NCI-H1436 treated with DMSO at 0.1 percent for 48 hours (cell line): ENCODE measurements at regions not wholly inside any gene's neighbourhood (a gene's known extent, or its start where the extent isn't known, plus 50 kb on each side); places are given as distances from the start of the nearest gene placed in this dataset.

ENCODE experiments used
- DNase-seq: peaks from one replicate; lab custom pipeline; 2025; lab: John Stamatoyannopoulos, UW

DNA sequence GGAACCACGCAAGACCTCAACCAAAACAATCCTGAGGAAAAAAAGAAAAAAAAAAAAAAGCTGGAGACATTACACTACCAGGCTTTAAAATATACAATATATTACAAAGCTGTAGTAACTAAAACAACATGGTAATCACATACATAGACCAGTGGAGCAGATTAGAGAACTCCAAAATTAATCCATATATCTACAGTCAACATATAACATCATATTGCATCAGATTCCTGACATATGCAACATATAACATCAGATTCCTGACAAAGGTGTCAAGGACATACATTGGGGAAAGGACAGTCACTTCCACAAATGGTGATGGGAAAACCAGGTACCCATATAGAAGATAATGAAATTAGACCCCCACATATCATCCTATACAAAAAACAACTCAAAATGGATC is 145.8 kb downstream of the BTG1 start:
- DNase-seq = no peak

DNA sequence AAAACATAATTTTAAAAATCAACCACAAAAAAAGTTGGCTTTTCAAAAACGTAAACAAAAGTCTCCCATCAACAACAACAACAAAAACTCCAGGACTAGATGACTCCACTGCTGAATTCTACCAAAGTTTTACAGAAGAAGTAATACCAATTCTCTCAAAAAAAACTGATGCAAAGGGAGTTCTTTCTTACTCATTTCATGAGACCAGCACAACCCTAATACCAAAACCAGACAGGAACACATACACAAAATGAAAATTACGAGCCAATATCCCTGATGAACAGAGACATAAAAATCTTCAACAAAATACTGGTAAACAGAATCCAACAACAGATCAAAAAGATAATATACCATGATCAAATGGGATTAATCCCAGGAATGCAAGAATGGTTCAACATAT is 147.3 kb downstream of the BTG1 start:
- DNase-seq = no peak

DNA sequence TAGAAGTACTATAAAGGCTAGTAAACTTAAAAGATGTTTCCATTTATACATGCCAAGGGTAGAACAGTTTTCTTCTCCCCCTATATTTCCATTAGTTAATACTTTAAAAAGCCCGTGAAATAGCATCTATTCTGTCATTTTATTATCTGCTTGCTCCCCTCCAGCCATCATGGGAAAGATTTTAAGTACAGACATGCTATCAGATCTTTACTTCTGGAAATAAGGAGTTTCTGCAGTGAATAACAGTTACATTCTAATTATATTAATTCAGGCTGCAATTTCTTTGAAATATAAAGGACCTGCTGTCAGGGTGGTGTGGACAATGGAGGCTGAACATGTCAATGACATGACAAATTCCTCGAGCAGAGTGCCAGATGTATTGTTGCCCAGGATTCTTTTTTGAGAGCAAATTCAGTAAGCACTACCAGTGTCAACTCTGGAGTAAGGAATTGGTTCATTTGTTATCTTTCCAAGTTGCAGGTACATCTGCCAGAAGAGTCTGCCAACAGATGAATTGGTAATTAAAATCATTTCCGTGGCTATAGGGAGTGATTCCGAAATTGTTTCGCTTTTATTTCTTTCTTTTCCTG is 151.3 kb downstream of the BTG1 start:
- no peak for DNase-seq

DNA sequence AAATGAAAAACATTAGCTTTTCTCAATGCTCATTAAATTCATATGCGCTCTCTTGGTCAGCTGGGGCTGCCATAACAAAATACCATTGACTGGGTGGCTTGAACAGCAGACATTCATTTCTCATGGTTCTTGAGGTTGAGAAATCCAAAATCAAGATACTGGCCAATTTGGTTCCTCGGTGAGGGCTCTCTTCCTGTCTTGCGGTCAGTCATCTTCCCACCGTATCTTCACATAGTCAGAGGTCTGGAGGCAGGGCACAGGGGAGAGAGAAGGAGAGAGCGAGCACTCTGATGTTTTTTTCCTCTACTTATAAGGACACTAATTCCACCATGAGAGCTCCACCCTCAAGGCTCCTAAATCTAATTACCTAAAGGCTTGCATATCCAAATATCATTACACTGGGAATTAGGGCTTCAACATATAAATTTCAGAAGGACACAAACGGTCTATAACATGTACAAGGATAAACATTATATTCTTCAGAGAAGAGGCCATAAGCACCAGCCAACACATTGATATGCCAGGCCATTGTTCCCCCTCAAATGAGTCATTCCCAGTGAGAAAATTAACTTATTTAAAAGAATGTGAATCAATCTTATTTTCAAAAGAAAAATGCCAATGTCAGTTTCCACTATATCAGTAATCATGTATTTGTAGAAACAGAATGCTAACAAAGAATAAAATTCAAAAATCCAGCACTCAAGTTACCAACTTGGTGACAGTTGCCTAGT is 152.2 kb downstream of the BTG1 start:
- DNase-seq = no peak

DNA sequence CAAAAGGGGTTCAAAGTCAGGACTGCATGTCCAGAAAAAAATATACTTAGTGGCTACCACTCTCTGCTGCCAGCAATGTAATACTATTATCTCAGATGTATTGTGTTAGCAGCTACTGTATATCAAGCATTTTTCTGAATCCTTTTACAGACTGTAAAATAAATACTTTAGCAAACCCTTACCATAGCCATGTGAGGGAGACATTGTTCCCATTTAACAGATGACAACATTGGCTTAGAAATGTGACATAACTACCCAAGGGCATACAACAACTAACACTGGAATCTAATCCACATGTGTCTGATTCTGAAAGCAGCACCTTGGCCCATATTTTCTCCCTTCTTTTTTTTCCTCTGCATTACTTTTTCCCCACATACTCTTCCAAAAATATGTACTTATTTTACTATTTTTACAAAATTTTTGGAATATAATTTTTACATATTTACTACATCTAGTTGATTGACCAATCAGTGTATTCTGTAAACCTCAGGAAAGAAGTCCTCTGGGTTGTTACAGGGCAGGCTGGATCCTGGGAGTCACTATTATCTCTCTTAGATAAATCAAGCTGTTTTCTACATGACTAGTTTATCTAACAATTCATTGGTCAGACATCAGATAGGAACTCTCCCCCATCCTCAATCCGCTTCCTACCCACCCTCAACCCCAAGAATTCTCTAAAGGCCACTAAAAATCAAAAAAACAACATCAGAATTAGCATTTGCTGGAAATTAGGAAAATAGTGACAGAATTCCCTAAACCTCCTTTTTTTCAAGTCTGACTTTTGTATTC is 154.1 kb downstream of the BTG1 start:
- DNase-seq = no peak

DNA sequence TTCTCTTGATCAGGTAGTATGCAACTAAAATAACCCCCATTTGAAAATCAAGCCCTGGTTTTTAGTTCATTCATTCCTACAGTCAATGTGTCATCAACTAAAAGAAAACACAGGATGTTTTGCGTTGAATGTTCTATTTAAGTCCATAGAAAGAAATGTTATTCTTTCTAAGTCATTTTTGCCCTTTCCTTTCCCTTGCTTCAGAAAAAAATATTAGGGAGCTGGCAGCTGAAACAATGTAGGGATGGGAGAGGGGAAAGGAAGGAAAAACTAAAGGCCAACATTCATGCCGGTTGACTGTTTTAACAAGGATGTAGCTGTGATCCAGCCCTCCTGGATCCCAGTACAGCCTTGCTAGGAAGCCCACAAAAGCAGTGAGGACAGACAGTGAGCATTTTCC is 155.1 kb downstream of the BTG1 start:
- no peak for DNase-seq

DNA sequence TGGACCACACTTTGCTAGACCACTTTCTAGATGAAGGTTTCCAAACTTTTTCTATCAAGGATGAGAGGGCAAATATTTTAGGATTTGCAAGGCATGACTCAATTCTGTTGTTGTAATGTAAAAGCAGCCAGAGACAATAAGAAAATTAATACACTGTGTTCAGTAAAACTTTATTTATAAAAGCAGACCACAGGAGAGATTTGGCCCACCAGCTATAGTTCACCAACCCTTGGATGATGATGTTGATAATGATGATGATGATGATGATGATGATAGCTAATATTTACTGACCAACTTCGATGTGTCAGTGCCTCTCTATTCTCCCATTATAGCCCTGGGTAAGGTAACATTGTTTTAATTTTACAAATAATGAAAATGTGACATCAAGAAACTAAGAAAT is 156.5 kb downstream of the BTG1 start:
- DNase-seq = no peak

DNA sequence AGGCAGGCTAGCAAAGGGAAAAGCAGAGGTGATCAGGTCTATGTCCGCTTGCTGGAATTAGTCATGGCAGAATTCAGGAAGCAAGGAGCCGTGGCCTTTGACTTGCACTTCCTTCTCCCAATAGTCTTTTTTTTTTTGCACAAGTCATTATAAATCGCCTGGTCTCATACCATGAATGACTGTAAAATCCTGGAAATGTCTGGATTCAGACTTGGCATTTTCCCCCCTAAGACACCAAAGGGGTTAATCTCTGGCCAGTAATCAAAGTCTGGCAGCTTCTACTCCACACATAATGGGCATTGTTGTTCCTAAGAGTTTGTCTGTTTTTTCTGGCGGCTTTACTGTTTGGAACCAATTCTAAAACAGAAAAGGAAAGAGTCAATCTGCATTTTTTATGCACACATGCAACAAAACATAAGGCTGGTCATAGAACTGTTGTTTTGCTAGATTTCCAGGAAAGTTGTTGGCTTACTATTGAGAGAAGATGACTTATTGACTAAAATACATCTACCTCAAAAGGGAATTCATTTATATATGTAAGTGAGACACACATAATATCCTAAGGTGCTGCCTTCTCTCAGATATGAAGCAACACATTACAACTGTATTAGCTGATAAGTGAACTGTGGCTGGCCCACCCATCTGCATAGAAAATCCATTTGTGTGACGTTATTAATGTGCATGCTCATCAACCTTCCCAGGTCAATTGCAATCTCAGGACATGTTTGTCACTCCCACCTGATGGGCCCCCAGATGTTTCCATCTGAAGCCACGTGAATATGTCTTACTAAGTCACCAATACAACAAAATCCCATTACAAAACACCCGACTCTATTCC is 157.3 kb downstream of the BTG1 start:
- no peak for DNase-seq

DNA sequence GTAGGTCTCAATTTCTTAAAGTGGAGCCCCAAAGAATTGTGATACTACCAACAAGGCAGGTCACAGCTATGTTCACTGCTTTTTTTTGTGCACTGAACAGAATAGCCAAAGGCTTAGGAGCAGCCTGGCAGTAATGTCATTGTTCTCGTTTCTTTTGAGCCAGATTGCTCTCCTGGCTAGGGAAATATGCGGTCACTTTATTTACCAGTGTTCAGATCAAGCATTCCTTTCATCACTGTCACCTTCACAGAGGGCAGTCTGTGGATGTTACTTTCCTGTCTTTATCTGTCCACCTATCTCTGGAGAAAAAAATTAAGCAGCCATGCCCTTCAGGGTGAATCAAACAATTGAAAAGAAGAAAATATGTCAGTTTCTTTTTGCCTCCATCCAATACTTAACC is 159.6 kb downstream of the BTG1 start:
- no peak for DNase-seq

DNA sequence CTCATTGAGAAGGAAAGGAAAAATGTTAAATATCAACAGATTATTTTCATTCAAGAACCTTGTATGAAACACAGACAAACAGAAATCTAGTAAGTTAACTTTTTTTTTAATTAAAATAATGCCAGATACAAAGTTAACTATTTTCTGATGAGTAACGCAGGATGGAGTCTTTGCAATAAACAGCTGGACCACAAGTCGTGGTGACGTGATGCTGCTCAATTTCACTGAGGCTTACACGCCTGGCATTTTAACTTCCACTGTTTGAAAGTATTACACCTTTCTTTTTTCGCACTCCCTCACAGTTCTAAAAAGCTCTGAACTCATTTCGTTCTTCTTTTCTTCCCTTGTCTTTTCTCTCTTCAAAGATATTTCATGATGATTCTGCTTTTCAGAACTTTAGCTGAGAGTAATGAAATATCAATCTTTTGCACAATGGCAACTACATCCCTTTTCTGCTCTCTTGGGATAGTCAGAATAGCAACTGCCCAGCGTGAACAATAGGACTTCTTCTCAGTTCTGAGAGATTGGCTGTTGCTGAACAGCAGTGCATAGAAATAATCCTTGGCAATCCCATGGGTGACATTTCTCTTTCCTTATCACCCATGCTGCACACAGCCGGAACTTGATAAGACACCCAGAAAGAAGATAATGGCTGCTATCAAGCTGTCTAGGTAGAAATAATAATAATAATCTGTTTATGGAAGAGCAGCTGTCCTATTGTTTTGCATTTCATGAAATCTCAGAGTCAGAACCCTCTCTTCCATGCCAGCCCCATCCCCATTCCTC is 160.5 kb downstream of the BTG1 start:
- no peak for DNase-seq

DNA sequence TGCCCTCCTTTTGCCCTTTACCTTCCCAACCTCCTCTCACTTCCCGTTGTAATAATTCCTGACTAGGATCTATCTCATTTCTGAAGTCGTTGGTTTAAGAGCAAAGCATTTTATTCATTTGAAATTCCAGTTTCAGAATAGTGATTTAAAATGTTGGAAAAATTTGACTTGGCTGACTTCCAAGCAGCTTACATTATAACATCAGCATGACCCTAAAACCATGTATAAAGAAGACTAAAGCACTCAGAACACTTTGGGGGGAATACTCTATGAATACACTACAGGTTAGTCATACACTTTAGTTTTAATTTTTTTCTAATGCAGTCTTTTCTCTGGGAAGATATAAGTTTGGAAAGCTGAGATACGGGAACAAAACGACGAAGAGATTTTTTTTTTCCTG is 161.1 kb downstream of the BTG1 start:
- DNase-seq = no peak

DNA sequence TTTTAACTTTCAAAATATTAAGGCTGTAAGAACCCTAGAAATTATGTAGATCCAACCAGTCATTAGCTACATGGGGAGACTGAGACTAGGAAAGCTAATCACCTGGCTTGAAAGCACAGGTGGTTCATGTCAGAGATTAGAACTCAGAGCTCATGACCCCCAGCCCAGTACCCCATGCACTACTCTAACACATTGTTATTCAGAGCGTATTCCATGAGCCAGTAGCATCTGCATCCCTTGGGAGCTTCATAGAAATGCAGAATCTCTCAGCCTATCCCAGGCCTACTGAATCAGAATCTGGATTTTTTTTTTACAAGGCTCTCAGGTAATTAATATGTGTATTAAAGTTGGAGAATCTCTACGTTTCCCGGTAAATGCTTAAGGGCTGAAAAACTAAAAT is 161.7 kb downstream of the BTG1 start:
- no peak for DNase-seq

DNA sequence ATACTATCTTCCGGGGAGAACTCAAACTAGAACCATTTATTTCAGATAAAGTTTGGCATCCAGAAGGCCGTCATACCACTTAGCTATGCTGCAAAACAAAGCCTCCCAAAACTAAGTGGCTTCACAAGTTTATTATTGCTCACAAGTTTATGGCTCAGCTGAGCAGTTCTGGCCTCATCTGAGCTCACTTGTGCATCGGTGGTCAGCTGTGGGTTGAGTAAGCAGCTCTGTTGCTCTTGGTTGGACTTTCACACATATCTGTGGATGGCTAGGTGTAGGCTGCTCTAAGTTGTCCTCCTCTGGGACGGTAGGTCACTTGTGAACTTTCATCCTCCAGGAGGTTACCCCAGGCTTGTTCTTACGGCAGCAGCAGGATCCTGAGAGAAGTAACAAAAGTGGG is 162.7 kb downstream of the BTG1 start:
- no peak for DNase-seq

DNA sequence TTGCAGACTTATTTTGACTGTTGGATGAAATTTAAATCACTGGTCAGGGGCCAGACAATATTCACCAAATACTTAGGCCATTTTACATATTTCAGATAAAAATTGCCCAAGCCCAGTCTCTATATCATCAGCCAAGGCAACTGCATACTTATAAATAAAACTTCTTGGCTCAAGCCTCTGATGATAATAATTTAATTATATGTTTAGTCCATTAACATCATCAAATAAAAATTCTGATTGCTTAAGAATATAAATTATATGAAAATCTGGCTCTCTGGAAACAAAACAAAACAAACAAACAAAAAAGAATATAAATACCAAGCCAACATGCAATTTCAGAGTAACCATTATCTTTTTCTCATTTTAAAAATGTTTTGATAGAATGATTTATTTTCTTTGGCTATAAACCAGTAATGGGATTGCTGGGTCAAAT is 165.2 kb downstream of the BTG1 start:
- DNase-seq = no peak

DNA sequence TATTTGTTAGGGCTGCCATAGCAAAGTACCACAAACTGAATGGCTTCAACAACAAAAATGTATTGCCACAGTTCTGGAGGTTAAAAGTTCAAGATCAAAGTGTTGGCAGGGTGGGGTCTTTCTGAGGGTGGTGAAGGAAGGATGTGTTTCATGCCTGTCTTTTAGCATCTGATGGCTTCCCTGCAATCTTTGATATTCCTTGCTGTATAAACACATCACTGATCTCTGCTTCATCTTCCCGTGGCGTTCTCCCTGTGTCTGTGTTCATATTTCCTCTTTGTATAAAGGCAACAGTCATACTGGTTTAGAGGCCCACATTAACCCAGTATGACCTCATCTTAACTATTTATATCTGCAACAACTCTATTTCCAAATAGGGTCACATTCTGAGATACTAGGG is 167.5 kb downstream of the BTG1 start:
- DNase-seq = no peak

DNA sequence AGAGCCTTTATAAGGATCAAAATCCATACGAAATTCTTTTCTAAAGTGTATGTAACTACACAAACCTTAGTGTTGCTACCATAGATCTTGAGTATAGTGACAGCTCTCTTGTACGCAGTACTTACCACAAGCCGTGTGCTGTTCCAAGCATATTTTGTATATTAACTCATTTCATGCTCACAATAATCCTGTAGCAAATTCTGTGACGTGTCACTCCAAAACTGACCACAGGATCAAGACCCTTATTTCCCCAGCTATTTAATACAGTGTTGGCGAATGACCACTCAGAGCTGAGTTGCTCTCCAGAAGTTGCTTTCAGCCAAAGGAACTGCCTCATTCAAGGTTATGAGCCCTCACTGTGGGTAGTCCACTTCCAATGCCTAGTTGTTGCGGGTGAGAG is 169.8 kb downstream of the BTG1 start:
- no peak for DNase-seq

DNA sequence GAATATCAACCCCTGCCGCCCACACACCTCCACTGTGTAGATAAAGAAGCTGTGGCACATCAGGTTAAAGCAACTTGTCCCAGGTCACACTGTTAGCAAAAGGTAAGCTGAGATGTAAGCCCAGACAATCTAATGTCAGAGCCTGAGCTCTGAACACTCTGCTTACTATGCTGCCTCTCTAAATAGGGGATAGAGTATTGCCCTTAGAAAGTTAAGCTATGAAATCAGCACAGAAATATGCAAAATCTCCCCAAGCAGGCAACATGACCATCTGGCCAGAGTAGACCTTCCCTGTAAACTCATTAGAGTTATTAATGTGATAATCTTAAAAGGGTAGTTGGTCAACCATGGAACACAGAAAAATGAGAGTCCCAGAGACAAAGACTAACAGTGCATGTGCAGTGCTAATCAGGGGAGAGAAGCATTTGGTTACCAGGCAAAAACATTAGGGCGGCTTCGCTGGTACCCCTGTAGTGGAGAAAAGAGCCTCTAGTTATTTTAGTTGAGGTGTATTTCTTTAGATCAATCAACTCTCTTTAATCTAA is 171.0 kb downstream of the BTG1 start:
- DNase-seq = no peak

DNA sequence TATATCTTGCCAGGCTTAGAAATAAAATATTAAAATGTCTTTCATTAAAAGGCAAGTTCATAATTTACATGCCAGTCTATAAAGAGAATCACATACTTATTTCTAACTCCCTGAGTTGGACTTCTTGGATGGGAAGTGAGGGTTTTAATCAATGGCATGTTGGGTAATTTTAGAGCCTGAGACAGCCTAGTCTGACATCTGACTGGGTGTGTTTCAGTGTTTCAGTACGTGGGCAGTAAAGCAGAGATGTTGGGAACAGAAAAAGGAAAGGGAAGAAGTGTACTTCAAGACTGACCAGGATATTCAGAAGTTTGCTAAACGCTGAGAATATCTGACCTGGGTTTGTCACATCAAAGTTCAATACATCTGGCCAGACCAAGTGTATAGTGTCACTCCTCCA is 171.8 kb downstream of the BTG1 start:
- no peak for DNase-seq

DNA sequence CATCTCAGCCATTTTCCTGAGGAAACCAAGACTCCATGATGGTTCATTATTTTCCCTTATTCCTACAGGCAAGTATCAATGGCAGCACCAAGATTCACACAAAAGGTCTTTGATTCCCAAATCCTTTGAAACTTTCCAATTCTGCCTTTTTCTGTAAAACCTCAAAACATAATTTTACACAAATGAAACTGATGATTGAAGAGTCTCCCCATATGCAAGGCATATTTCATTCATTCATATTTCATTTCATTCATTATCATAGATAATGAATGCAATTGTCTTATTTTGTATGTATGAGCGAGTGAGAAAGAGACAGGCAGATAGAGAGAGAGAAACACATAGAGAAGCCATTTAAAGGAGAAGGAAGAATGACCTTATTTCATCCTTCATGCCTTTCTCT is 172.8 kb downstream of the BTG1 start:
- no peak for DNase-seq

DNA sequence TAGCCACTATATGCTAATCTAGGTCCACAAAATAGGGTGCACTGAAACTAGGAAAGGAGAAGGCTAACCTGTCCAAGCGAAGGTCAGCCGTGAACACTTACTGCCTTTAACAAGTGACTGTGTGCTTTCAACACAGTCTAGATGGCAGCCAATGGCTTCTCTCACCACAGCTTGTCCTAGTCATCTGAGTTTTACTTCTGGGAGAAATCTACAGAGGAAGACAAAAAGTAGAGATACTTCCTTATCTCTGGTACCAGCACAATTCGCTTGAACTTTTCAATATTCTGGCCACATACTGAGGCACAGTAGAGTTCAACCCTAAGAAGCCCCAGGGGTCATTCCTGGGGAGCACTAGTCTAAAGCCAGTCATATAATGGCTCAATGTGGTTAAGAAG is 176.9 kb downstream of the BTG1 start:
- DNase-seq = no peak

DNA sequence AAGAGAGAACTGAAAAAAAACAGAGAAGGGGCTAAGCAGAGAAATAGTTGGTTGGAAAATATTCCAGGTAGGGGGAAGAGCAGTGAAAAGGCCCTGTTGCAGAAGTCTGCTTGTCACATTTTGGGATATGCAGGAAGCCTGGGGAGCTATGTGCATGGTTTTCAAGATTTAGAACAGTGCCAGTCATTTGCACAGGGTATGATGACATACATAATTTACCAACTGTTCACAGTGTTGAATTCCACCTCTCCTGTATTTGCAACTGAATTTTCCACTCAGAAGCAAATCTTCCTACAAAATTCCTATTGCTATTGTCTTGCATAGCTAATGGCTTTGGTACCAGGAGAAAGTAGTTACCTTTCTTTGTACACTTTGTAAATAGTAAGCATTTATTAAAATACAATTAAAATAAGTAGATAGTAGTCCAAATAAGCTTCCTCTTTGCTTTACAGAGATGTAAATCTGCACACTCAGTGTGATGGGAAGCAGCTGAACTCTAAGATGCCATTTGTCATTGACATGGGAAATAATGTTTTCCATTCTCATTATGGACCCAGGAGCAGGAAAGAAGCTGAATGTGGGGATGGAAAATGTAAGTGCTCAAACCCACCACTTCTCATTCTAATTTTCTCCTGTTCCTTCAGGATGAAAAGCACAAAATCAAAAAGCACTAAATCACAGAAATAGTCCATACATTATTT is 177.4 kb downstream of the BTG1 start:
- no peak for DNase-seq
